Muscle of leg (tissue), 3 donors: ENCODE measurements at regions not wholly inside any gene's neighbourhood (a gene's known extent, or its start where the extent isn't known, plus 50 kb on each side); places are given as distances from the start of the nearest gene placed in this dataset.
A peak's percentile ranks its signal among the peaks of the same experiment; 100 is the strongest.

Source experiments
- DNase-seq: peaks from one replicate; pipeline ENCODE4 v3.0.0; 2013
- H3K27ac ChIP-seq: one replicate; pipeline ENCODE4 v1.5.1; 2013; ENCODE audit warnings: mild to moderate bottlenecking, low read length, control low read depth
- H3K27me3 ChIP-seq: one replicate; pipeline ENCODE4 v1.6.1; 2013; ENCODE audit warnings: low read length; ENCODE audit not compliant: control insufficient read depth, insufficient read depth
- H3K36me3 ChIP-seq: one replicate; pipeline ENCODE4 v1.6.1; 2013; ENCODE audit warnings: low read length; ENCODE audit not compliant: control insufficient read depth, insufficient read depth
- H3K4me1 ChIP-seq: one replicate; pipeline ENCODE4 v1.6.1; 2013; ENCODE audit warnings: low read length; ENCODE audit not compliant: control insufficient read depth, insufficient read depth
- H3K4me3 ChIP-seq: one replicate; pipeline ENCODE4 v1.5.1; 2013; ENCODE audit warnings: low read length, control low read depth
- H3K9me3 ChIP-seq: replicated peaks from 2 replicates; pipeline ENCODE4 v1.6.1; 2013; ENCODE audit warnings: low read depth, low read length; ENCODE audit not compliant: control insufficient read depth
- WGBS: methylation state at CpG from one replicate; pipeline ENCODE4 v1.1.5; 2013; ENCODE audit warnings: missing lambda C conversion rate; ENCODE audit not compliant: insufficient coverage; 5-methylcytosine and 5-hydroxymethylcytosine counted together

- H3K9me3 ChIP-seq = no peaks in the 10 kb centered on the region
- no peaks in the 10 kb centered on the region for H3K4me1 ChIP-seq
- no CpG with 5 or more reads among the region's 1 CpG for WGBS
- H3K36me3 ChIP-seq = no peaks in the 10 kb centered on the region
- H3K4me3 ChIP-seq = no peak overlapping the region
- no peaks in the 10 kb centered on the region for H3K27me3 ChIP-seq
- H3K27ac ChIP-seq = no peak overlapping the region
- DNase-seq = no peak
Measured at GRCh38 chr1:79386730-79387129, 380.2 kb upstream of the ADGRL4 start.

- no peaks in the 10 kb centered on the region for H3K27me3 ChIP-seq
- WGBS = no CpG with 5 or more reads among the region's 3 CpGs
- DNase-seq = no peak
- no peak overlapping the region for H3K4me3 ChIP-seq
- no peak overlapping the region for H3K27ac ChIP-seq
- H3K9me3 ChIP-seq = no peaks in the 10 kb centered on the region
- no peaks in the 10 kb centered on the region for H3K36me3 ChIP-seq
- no peaks in the 10 kb centered on the region for H3K4me1 ChIP-seq
Measured at GRCh38 chr1:79380078-79380477, 373.5 kb upstream of the ADGRL4 start.

GRCh38 chr1:79376106-79376505 lies 369.6 kb upstream of the ADGRL4 start:
- no peaks in the 10 kb centered on the region for H3K4me1 ChIP-seq
- no peak for DNase-seq
- no peaks in the 10 kb centered on the region for H3K9me3 ChIP-seq
- H3K27me3 ChIP-seq = no peaks in the 10 kb centered on the region
- H3K4me3 ChIP-seq = no peak overlapping the region
- no CpG with 5 or more reads among the region's 1 CpG for WGBS
- no peaks in the 10 kb centered on the region for H3K36me3 ChIP-seq
- H3K27ac ChIP-seq = no peak overlapping the region

GRCh38 chr1:79375352-79375751 lies 368.8 kb upstream of the ADGRL4 start:
- Histone ChIP-seq H3K4me1 (no peaks in the 10 kb centered on the region), H3K27ac (no peak overlapping the region), H3K27me3 (no peaks in the 10 kb centered on the region), H3K4me3 (no peak overlapping the region), H3K9me3 (no peaks in the 10 kb centered on the region), H3K36me3 (no peaks in the 10 kb centered on the region)
- WGBS = no CpG with 5 or more reads among the region's 1 CpG
- DNase-seq = no peak

- Histone ChIP-seq H3K27ac (no peak overlapping the region), H3K27me3 (no peaks in the 10 kb centered on the region), H3K9me3 (no peaks in the 10 kb centered on the region), H3K36me3 (no peaks in the 10 kb centered on the region), H3K4me1 (no peaks in the 10 kb centered on the region), H3K4me3 (no peak overlapping the region)
- WGBS = no CpG with 5 or more reads among the region's 1 CpG
- peak; percentile 25 for DNase-seq
Measured at GRCh38 chr1:79374397-79374796, 367.9 kb upstream of the ADGRL4 start.

- Histone ChIP-seq H3K36me3 (no peaks in the 10 kb centered on the region), H3K4me3 (no peak overlapping the region), H3K4me1 (no peaks in the 10 kb centered on the region), H3K27ac (no peak overlapping the region), H3K9me3 (no peaks in the 10 kb centered on the region), H3K27me3 (no peaks in the 10 kb centered on the region)
- no CpG with 5 or more reads among the region's 2 CpGs for WGBS
- peak; percentile 80 for DNase-seq
Measured at GRCh38 chr1:79373481-79374125, 367.1 kb upstream of the ADGRL4 start.

- no peaks in the 10 kb centered on the region for H3K27me3 ChIP-seq
- H3K9me3 ChIP-seq = no peaks in the 10 kb centered on the region
- H3K4me3 ChIP-seq = no peak overlapping the region
- no peaks in the 10 kb centered on the region for H3K4me1 ChIP-seq
- no peaks in the 10 kb centered on the region for H3K36me3 ChIP-seq
- no peak overlapping the region for H3K27ac ChIP-seq
- no CpG with 5 or more reads among the region's 1 CpG for WGBS
- no peak for DNase-seq
Measured at GRCh38 chr1:79371802-79372201, 365.3 kb upstream of the ADGRL4 start.

- H3K4me3 ChIP-seq = no peak overlapping the region
- no peak for DNase-seq
- 56% methylated on average over 2 of the region's 3 CpGs for WGBS
- H3K36me3 ChIP-seq = no peaks in the 10 kb centered on the region
- H3K27ac ChIP-seq = no peak overlapping the region
- H3K27me3 ChIP-seq = no peaks in the 10 kb centered on the region
- H3K4me1 ChIP-seq = no peaks in the 10 kb centered on the region
- H3K9me3 ChIP-seq = no peaks in the 10 kb centered on the region
Measured at GRCh38 chr1:79369091-79369490, 362.6 kb upstream of the ADGRL4 start.

- Histone ChIP-seq H3K27me3 (no peaks in the 10 kb centered on the region), H3K36me3 (no peaks in the 10 kb centered on the region), H3K4me3 (no peak overlapping the region), H3K4me1 (no peaks in the 10 kb centered on the region), H3K27ac (no peak overlapping the region), H3K9me3 (no peaks in the 10 kb centered on the region)
- WGBS = 86% methylated on average over 1 of the region's 1 CpG
- DNase-seq = no peak
Measured at GRCh38 chr1:79364896-79365295, 358.4 kb upstream of the ADGRL4 start.

GRCh38 chr1:79363430-79363829 lies 356.9 kb upstream of the ADGRL4 start:
- Histone ChIP-seq H3K27me3 (no peaks in the 10 kb centered on the region), H3K4me1 (no peaks in the 10 kb centered on the region), H3K27ac (no peak overlapping the region), H3K9me3 (no peaks in the 10 kb centered on the region), H3K4me3 (no peak overlapping the region), H3K36me3 (no peaks in the 10 kb centered on the region)
- no peak for DNase-seq

GRCh38 chr1:79362470-79362869 lies 355.9 kb upstream of the ADGRL4 start:
- H3K9me3 ChIP-seq = no peaks in the 10 kb centered on the region
- H3K4me1 ChIP-seq = no peaks in the 10 kb centered on the region
- no peak for DNase-seq
- H3K27ac ChIP-seq = no peak overlapping the region
- H3K27me3 ChIP-seq = no peaks in the 10 kb centered on the region
- WGBS = no CpG with 5 or more reads among the region's 3 CpGs
- H3K36me3 ChIP-seq = no peaks in the 10 kb centered on the region
- H3K4me3 ChIP-seq = no peak overlapping the region
